ENCODE measurements at regions not wholly inside any gene's neighbourhood (a gene's known extent, or its start where the extent isn't known, plus 50 kb on each side); places are given as distances from the start of the nearest gene placed in this dataset.

DNA sequence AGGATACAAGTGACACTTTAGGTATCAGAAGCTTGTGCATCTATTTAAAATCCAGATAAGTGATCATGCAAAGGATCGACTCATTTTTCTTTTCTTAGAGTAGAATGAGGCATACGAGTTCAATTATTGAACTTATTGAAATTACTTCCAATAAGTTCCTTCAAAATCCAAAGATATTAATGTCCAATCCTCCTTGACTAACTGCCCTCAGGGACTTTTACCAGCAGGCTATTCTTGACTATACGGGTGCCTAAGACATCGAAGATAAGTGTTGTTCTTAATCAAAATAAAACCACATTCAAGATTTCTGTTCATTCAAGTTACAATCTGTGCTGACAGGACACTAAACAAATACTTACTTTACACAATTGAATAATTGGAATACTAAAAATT lies 74.5 kb upstream of the SP4 start:
- DNase-seq (ENCODE audit: extremely low spot score in 2 of 2): no peak
- intact Hi-C loops (cut with DNase I): no loop called here
- Histone ChIP-seq H3K27me3 (no peaks in the 10 kb centered on the region), H3K36me3 (no peaks in the 10 kb centered on the region), H3K9me3 (no peaks in the 10 kb centered on the region), H3K27ac (no peak overlapping the region), H3K4me1 (no peaks in the 10 kb centered on the region), H3K4me3 (no peak overlapping the region)
- no peak for TF ChIP-seq POLR2AphosphoS5 (IDR thresholded peaks at IDR 0.05; ENCODE audit: insufficient read depth in 1 of 2, low read depth in 1 of 2)
- no peak for TF ChIP-seq POLR2A (IDR thresholded peaks at IDR 0.05)
- TF ChIP-seq, protein P1, sequence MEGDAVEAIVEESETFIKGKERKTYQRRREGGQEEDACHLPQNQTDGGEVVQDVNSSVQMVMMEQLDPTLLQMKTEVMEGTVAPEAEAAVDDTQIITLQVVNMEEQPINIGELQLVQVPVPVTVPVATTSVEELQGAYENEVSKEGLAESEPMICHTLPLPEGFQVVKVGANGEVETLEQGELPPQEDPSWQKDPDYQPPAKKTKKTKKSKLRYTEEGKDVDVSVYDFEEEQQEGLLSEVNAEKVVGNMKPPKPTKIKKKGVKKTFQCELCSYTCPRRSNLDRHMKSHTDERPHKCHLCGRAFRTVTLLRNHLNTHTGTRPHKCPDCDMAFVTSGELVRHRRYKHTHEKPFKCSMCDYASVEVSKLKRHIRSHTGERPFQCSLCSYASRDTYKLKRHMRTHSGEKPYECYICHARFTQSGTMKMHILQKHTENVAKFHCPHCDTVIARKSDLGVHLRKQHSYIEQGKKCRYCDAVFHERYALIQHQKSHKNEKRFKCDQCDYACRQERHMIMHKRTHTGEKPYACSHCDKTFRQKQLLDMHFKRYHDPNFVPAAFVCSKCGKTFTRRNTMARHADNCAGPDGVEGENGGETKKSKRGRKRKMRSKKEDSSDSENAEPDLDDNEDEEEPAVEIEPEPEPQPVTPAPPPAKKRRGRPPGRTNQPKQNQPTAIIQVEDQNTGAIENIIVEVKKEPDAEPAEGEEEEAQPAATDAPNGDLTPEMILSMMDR (IDR thresholded peaks at IDR 0.05): no peak

DNA sequence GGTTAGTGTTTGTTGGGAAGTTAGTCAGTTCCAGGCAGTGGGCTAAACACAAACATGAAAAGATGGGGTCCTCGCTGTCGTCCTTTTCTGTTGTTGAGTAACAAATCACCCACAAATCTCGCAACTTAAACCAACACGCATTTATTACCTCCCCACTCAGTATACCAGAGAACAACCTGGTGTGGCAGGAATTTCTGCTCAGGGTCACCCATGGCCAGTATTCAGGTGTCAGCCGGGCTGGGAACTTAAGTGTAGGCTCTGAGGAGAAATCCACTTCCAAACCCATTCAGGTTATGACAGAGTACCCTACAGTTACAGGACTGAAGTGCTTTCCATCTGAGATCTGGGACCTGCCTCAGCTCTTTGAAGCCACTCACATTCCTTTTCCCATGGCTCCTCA lies 73.6 kb upstream of the SP4 start:
- TF ChIP-seq POLR2A (IDR thresholded peaks at IDR 0.05): no peak
- no peak for DNase-seq (ENCODE audit: extremely low spot score in 2 of 2)
- Histone ChIP-seq H3K27ac (no peak overlapping the region), H3K4me1 (no peaks in the 10 kb centered on the region), H3K36me3 (no peaks in the 10 kb centered on the region), H3K9me3 (no peaks in the 10 kb centered on the region), H3K27me3 (no peaks in the 10 kb centered on the region), H3K4me3 (no peak overlapping the region)
- intact Hi-C loops (cut with DNase I): no loop called here

DNA sequence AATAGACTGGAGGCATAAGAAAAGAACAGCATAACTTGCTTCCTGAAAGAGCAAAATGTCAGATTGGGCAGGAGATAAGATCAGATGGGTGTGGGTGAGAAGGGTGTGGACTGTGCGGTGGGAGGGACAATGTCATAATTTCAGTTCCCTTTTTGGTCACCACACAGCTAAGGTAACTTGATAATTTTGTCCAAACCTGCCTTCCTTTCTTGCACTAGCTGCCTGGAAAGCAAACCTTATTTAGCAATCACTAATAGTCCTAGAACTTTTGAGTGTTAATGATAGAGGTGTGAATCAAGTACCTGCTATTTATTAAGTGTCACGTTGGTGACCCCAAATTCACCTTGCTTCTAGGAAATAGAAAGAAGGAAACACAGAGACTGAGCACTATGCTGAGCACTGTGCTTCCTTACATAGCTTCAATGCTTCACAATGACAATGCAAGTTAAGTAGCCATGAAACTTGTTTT lies 72.4 kb upstream of the SP4 start:
- TF ChIP-seq POLR2AphosphoS5 (IDR thresholded peaks at IDR 0.05; ENCODE audit: insufficient read depth in 1 of 2, low read depth in 1 of 2) (no peak), POLR2A (IDR thresholded peaks at IDR 0.05) (no peak)
- TF ChIP-seq, protein P1 (IDR thresholded peaks at IDR 0.05): no peak
- H3K27ac ChIP-seq: no peak overlapping the region

DNA sequence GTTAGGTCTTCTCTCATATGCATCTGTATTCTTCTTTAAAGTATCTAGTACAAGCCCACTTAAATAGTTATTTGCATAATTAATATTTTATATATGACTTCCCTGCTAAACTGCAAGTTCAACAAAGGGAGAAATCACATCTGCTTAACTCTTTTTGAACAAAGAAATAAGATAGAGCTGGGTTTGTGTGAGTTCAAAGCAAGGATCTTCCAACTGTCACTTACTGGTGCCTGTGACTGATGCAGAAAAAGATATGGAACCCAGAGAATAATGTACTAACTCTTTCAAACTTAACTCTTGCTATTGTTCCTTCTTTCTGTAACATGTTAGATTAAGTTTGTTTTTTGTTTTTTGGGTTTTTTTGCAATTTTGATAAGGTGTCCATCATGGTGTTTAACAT lies 71.3 kb upstream of the SP4 start:
- DNase-seq (ENCODE audit: extremely low spot score in 2 of 2): no peak
- no peaks in the 10 kb centered on the region for H3K27me3 ChIP-seq
- no peak for TF ChIP-seq POLR2AphosphoS5 (IDR thresholded peaks at IDR 0.05; ENCODE audit: insufficient read depth in 1 of 2, low read depth in 1 of 2)
- TF ChIP-seq POLR2A (IDR thresholded peaks at IDR 0.05): no peak
- TF ChIP-seq, protein P1 (IDR thresholded peaks at IDR 0.05): no peak
- H3K27ac ChIP-seq: no peak overlapping the region
- no peak overlapping the region for H3K4me3 ChIP-seq
- H3K9me3 ChIP-seq: no peaks in the 10 kb centered on the region
- intact Hi-C loops (cut with DNase I): no loop called here
- no peaks in the 10 kb centered on the region for H3K4me1 ChIP-seq
- H3K36me3 ChIP-seq: no peaks in the 10 kb centered on the region

More for the DNA sequence above, 72.4 kb upstream of the SP4 start:
- Histone ChIP-seq H3K36me3 (no peaks in the 10 kb centered on the region), H3K27me3 (no peaks in the 10 kb centered on the region), H3K4me3 (no peak overlapping the region), H3K4me1 (no peaks in the 10 kb centered on the region), H3K9me3 (no peaks in the 10 kb centered on the region)
- DNase-seq (ENCODE audit: extremely low spot score in 2 of 2): no peak
- intact Hi-C loops (cut with DNase I): no loop called here

DNA sequence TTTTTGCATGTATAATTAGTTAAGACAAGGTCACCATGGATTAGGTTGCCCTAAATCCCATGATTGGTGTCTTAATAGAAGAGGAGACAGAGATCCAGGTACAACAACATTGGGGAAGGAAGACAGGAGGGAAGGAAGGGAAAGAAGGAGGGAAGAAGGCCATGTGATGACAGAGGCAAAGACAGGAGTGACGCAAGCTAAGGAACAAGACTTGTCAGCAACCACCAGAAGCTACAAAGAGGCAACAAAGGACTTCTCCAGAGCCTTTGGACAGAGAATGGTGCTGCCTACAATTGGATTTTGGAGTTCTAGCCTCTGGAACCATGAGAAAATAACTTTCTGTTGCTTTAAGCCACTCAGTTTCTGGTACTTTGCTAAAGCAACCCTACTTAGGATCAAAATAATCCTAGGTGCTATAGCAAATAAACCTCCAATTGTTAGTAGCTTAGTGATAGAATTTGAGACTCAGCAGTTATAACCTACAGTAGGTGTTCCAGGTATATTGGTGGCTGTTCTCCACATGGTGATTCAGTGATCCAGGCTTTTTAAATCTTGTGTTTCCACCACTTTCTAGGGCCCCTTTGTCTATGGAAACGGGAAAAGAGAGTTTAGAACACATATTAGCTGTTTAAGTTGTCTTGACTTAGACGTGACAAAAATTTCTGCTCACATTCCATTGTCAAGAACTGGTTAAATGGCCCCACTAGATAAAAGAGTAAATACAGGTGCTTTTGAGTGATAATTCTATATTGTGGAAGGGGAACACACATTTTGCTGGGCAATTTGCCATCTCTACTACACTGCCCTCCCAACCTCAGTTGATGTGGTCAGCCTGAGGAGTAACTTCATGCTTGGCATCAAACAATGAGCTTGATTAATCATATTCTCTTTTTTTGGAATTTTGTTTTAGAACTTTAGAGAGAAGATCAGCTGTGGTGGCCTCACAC lies 70.5 kb upstream of the SP4 start:
- no peaks in the 10 kb centered on the region for H3K36me3 ChIP-seq
- DNase-seq (ENCODE audit: extremely low spot score in 2 of 2): no peak
- no peaks in the 10 kb centered on the region for H3K9me3 ChIP-seq
- no peak overlapping the region for H3K4me3 ChIP-seq
- TF ChIP-seq POLR2AphosphoS5 (IDR thresholded peaks at IDR 0.05; ENCODE audit: insufficient read depth in 1 of 2, low read depth in 1 of 2): no peak
- no peak overlapping the region for H3K27ac ChIP-seq
- H3K27me3 ChIP-seq: no peaks in the 10 kb centered on the region
- intact Hi-C loops (cut with DNase I): no loop called here
- no peaks in the 10 kb centered on the region for H3K4me1 ChIP-seq

DNA sequence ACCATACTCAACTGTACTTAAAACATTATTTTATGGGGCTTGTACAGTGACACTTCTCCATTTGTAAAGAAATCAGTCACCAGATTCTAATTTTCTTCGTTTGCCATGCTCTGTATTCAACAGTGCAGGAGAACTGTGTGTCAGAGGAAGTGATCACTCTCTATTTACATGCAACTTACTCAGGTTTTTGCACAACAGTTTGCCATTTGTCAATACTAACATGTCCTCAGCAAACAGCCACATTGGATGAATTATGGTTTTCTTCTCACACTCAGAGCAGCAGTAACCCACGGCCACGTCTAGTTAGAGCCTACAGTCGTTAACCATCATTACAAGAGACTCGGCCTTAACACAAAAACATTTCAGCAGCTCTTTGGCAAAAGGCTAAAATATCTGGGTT lies 69.2 kb upstream of the SP4 start:
- no peaks in the 10 kb centered on the region for H3K4me1 ChIP-seq
- H3K36me3 ChIP-seq: no peaks in the 10 kb centered on the region
- H3K9me3 ChIP-seq: no peaks in the 10 kb centered on the region
- TF ChIP-seq, protein P1 (IDR thresholded peaks at IDR 0.05): no peak
- no peak for TF ChIP-seq POLR2AphosphoS5 (IDR thresholded peaks at IDR 0.05; ENCODE audit: insufficient read depth in 1 of 2, low read depth in 1 of 2)
- no peak overlapping the region for H3K27ac ChIP-seq
- H3K27me3 ChIP-seq: no peaks in the 10 kb centered on the region
- DNase-seq (ENCODE audit: extremely low spot score in 2 of 2): no peak
- intact Hi-C loops (cut with DNase I): no loop called here
- no peak overlapping the region for H3K4me3 ChIP-seq
